DMS 273 (cell line): ENCODE measurements at regions not wholly inside any gene's neighbourhood (a gene's known extent, or its start where the extent isn't known, plus 50 kb on each side); places are given as distances from the start of the nearest gene placed in this dataset.

ENCODE experiments used
- DNase-seq: peaks from one replicate; lab custom pipeline; 2025; ENCODE audit not compliant: unreplicated experiment; lab: John Stamatoyannopoulos, UW

- DNase-seq: no peak
These were observed 139.9 kb downstream of the MRPL57 start for GRCh38 chr13:21316376-21316775.

- no peak for DNase-seq
These were observed 140.1 kb downstream of the ZDHHC20 start for GRCh38 chr13:21318891-21319532.

GRCh38 chr13:21319869-21320641 is 139.0 kb downstream of the ZDHHC20 start:
- DNase-seq: no peak

GRCh38 chr13:21320642-21321034 is 138.5 kb downstream of the ZDHHC20 start:
- DNase-seq: no peak

GRCh38 chr13:21321269-21321668 is 137.8 kb downstream of the ZDHHC20 start:
- DNase-seq: no peak

GRCh38 chr13:21322327-21322965 is 136.7 kb downstream of the ZDHHC20 start:
- DNase-seq: peak; percentile 4
